NT2/D1 (cell line): ENCODE measurements at regions not wholly inside any gene's neighbourhood (a gene's known extent, or its start where the extent isn't known, plus 50 kb on each side); places are given as distances from the start of the nearest gene placed in this dataset.

Experiments
- SUZ12 ChIP-seq: IDR thresholded peaks from 2 replicates; pipeline ENCODE4 v1.6.1; 2011; ENCODE audit not compliant: insufficient read length, insufficient read depth; ENCODE audit errors: extremely low read depth
- YY1 ChIP-seq: IDR thresholded peaks from 2 replicates; pipeline ENCODE4 v1.6.1; 2011; ENCODE audit not compliant: insufficient read length, insufficient read depth
- ZNF274 ChIP-seq: IDR thresholded peaks from 2 replicates; pipeline ENCODE4 v1.6.1; 2011; ENCODE audit warnings: mild to moderate bottlenecking, low read depth, low read length

GRCh38 chr1:65541161-65541560 lies 120.7 kb downstream of the LEPR start:
- TF ChIP-seq ZNF274, result no peak
- TF ChIP-seq SUZ12, result no peak
- TF ChIP-seq YY1, result no peak
